Fibroblast of mammary gland (primary cell): ENCODE measurements at regions not wholly inside any gene's neighbourhood (a gene's known extent, or its start where the extent isn't known, plus 50 kb on each side); places are given as distances from the start of the nearest gene placed in this dataset.

Source experiments
- DNase-seq: peaks from one replicate; pipeline ENCODE4 v3.0.0-alpha.2; 2010; ENCODE audit warnings: low read depth
- H3K4me3 ChIP-seq: 2 replicates; pipeline ENCODE4 v1.5.1; 2011; ENCODE audit warnings: low read depth, mild to moderate bottlenecking, low read length, moderate library complexity; ENCODE audit not compliant: control insufficient read depth
- TF ChIP-seq, protein P1 (sequence below): conservative IDR thresholded peaks from 2 replicates; pipeline ENCODE4 v1.5.1; 2011; ENCODE audit warnings: low read depth, low read length, inconsistent platforms; ENCODE audit not compliant: control insufficient read depth, insufficient read depth

DNA sequence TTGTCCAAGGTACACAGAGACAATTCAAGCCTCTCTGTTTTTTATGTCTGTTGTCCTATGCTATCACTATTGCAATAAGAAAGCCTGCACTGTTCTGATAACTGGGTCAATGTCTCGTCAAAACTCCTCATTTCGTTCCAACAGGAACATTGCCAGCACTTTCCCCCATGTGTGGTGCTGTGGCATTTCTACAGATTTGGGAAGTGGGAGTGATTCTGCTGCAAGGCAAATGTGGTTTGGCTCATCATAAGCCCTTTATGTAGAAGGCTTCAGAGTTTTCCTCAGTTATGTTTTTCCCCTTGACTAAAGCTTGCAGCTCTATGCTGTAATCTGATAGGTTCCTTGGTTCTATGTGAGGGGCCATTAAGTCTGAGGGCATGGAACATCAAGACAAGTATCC, 324.1 kb upstream of the TCF4 start:
- no peak overlapping the region for H3K4me3 ChIP-seq
- TF ChIP-seq, protein P1, sequence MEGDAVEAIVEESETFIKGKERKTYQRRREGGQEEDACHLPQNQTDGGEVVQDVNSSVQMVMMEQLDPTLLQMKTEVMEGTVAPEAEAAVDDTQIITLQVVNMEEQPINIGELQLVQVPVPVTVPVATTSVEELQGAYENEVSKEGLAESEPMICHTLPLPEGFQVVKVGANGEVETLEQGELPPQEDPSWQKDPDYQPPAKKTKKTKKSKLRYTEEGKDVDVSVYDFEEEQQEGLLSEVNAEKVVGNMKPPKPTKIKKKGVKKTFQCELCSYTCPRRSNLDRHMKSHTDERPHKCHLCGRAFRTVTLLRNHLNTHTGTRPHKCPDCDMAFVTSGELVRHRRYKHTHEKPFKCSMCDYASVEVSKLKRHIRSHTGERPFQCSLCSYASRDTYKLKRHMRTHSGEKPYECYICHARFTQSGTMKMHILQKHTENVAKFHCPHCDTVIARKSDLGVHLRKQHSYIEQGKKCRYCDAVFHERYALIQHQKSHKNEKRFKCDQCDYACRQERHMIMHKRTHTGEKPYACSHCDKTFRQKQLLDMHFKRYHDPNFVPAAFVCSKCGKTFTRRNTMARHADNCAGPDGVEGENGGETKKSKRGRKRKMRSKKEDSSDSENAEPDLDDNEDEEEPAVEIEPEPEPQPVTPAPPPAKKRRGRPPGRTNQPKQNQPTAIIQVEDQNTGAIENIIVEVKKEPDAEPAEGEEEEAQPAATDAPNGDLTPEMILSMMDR, result no peak
- no peak for DNase-seq

DNA sequence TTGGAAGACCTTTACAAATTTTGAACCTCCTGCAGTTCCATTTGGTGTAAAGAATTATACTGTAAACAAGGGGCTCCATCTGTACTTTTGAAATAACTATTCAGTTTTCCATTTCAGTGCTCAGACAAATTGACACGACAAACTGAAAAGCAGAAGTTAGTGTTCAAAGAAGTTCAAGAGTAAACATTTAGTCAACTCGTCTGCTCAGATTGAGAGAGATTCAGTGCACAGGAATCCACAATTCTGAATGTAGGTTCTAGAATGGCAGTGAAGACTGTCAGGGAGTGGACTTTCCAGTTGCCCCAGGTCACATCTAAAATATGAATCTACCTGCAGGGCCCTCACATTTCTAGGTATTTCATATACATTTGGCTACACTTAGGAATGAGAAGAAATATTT, 322.3 kb upstream of the TCF4 start:
- DNase-seq, result no peak
- TF ChIP-seq, protein P1, result no peak
- no peak overlapping the region for H3K4me3 ChIP-seq

DNA sequence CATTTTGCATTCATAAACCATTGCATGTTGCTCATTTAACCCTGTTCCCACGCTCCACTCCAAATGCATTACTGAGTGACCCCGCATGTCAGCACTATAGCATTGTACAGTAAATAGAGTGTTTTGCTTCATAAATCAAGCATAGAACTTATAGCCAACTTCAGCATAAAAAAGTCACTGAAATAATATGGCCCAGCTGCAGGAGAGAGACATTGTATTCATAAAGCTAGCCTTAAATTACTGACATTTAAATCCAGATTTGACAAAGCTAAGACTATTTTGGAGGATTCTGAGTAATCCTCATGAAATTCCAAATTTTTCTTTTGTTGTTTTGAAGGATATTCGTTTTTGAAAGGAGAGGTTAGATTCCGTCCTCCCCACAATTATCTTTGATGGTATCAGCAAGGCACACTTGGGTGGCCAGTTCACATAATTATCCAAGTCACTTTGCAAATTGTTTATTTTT, 320.9 kb upstream of the TCF4 start:
- TF ChIP-seq, protein P1, result no peak
- no peak overlapping the region for H3K4me3 ChIP-seq
- no peak for DNase-seq

DNA sequence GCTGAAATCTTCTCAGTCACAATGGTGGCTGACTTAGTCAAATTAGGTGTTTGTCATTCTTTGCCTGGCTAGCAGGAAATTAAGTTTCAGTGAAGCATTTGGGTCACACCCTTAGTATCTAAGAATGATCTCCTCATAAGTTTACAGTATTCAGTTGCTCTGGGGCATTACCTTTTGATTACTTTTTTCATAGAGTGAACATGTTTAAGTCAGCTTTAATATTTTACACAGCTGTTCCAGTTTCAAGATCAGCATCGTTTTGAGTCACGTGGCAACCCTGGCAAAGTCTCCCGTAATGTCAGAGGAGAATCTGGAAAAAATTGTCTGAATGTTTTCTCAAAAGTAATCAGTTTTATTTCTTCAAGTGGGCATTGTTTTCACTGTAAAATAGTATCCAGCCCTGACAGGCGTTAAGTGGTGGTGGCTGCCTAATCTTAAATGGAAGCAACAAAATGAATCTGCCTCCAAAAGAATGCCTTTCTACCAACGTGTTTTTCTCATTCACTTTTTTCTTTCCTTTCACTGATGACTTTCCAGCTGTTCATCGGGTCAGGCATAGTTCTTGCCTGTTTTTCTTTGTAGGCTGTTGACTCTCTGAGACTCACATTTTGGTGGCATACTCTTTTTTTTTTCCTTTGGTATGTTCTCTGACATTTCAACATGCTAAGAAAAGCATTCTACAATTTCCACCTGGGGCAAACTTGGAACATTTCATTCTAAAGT, 319.6 kb upstream of the TCF4 start:
- DNase-seq, result no peak
- no peak overlapping the region for H3K4me3 ChIP-seq
- TF ChIP-seq, protein P1, result no peak

DNA sequence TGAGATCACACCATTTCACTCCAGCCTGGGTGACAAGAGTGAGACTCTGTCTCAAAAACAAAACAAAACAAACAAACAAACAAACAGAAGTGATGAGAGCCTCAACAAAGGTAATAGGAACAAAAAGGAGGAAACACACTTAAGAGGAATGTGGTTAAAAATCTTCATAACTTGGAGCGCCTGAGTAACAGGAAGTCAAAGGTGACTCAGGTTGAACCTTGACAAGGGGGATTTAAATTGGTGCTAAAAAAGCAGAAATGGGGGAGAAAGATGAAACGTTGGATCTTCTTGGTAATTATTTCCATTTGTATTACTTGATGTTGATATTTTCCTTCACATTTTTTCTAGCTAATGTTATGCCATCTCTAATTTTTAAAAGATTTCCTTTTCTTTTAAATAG, 318.5 kb upstream of the TCF4 start:
- DNase-seq, result no peak
- no peak overlapping the region for H3K4me3 ChIP-seq
- TF ChIP-seq, protein P1, result no peak

DNA sequence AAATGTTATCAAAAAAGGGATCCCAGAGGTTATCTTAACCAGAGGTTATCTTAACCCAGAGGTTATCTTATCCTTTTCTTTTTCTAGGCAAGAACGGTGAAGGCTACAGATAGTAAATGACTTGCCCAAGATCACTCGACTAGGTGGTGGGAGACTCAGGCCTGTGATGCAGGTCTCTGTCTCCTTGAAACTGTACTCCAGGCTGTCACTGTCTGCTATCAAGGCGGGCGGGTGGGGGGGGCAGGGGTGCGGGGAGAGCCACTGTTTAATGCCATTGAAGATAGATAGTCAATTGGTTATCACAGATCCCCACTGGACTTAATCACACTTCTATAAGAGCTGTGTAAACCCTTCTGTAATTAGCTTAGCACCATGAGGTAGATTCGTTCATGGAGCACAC, 315.9 kb upstream of the TCF4 start:
- no peak for DNase-seq
- TF ChIP-seq, protein P1, result no peak
- no peak overlapping the region for H3K4me3 ChIP-seq
